GM12892 (cell line): ENCODE measurements at regions not wholly inside any gene's neighbourhood (a gene's known extent, or its start where the extent isn't known, plus 50 kb on each side); places are given as distances from the start of the nearest gene placed in this dataset.

Source experiments
- DNase-seq: peaks from one replicate; pipeline ENCODE4 v3.0.0; 2011; ENCODE audit not compliant: insufficient read length
- FAIRE-seq: peaks from 2 replicates; lab custom pipeline; 2011; peaks lifted over from hg19 to GRCh38; lab: Jason Lieb, UNC
- POLR2A ChIP-seq: IDR thresholded peaks from 2 replicates; pipeline ENCODE4 v1.6.1; 2011; ENCODE audit warnings: low read depth, low read length, control low read depth
- POLR2AphosphoS5 ChIP-seq: IDR thresholded peaks from 2 replicates; pipeline ENCODE4 v1.6.1; 2011; ENCODE audit warnings: low read depth, low read length, control low read depth
- TAF1 ChIP-seq: IDR thresholded peaks from 2 replicates; pipeline ENCODE4 v1.6.1; 2011; ENCODE audit warnings: low read depth, mild to moderate bottlenecking, control low read depth, low read length, borderline replicate concordance

DNA sequence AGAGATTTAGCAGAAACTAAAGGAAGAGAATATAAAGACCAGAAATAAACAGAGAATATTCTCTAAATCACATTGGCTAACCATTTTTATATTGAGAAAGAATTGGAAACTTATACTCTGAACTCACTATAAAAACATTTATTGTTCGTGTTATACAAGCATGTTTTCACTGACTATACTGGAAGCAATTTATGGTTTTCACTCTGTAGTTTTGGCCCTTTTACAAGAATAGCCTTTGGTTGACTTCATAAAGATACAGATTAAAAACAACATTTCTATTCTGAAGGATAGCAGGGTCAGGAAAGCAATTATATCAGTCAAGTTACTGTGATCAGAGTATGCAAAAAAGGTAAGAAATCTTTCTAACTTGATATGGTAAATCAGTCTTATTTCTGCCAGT is 965.7 kb upstream of the FAT3 start:
- no peak for TF ChIP-seq POLR2AphosphoS5
- no peak for TF ChIP-seq TAF1
- TF ChIP-seq POLR2A: no peak
- FAIRE-seq: no peak
- no peak for DNase-seq

DNA sequence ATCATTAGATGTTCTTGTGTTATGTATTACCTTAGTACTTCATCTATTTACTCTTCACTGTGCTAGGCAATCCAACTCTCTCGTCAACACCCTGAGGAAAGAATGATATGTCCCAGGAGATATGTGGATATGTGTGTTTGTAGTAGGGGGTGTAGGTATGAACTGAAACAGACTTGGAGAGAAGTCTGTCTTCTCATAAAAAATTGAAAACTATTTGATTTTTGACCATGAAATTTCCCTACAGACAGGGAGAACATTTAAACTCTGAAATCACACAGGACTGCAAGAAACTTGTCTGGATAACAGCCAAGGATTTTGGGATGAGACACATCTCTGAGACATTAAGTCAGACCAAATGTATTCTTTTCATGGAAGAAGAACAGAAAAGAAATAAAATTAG is 967.0 kb upstream of the FAT3 start:
- TF ChIP-seq POLR2AphosphoS5: no peak
- no peak for TF ChIP-seq TAF1
- no peak for TF ChIP-seq POLR2A
- DNase-seq (no peak), FAIRE-seq (no peak)

DNA sequence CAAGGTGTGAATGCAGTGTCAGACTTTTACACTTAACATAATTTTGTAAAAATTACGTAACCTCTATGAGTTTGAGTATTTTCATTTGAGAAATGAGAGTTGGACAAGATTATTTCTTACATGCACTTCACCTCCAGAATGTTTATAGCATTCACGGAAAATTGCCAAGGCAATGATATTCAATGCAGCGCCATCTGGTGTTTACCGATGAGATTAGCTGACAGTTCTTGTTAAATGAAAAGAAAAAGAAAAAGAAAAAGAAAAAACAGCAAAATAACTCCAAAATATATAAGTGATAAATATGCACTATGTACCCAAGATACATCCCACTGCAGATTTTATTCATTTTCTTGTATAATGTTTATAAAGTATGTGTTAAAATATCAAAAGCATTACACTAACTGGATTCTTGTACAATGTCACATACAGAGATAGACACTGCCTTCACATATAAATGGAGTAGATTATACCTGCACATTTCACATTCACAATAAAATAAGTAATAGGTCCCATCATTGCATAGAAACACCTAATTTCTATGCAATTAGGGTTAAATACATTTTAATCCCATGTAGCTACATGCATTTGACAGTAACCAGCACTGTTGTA is 976.3 kb upstream of the FAT3 start:
- no peak for DNase-seq
- peak; percentile 54 for FAIRE-seq
- no peak for TF ChIP-seq TAF1

DNA sequence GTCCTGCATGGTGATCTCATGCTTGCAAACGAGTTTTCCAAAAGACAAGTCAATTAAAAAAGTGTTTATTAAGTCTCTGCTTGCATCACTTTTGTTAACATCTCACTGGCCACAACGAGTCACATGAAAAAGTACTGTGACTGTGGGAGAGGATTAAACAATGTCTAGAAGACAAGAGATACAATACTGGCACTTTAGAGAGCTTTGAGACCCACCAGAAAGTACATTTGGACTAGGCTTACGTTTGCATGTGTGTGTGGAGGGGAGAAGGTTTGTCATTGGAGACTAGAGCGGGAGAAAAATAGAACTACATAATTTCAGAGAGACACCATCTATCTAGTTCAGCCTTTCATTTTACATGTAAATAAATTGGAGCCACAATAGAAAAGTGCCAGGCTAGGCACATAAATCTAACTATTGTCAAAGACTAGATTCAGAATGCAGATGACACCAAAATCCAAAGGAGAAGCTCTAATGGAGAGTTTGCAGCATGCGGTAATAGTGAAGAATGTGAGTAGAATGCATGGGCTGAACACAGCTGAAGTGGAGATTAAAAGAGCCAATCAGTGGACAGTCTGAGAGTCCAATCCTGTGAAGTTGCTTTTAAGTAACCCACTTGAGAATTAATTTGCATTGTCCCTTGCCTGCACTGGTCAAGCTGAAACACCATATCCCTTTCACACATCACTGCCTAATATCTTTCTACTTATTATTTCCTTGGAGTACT is 977.4 kb upstream of the FAT3 start:
- DNase-seq (no peak), FAIRE-seq (no peak)
- no peak for TF ChIP-seq POLR2A
- TF ChIP-seq POLR2AphosphoS5: no peak
- no peak for TF ChIP-seq TAF1

DNA sequence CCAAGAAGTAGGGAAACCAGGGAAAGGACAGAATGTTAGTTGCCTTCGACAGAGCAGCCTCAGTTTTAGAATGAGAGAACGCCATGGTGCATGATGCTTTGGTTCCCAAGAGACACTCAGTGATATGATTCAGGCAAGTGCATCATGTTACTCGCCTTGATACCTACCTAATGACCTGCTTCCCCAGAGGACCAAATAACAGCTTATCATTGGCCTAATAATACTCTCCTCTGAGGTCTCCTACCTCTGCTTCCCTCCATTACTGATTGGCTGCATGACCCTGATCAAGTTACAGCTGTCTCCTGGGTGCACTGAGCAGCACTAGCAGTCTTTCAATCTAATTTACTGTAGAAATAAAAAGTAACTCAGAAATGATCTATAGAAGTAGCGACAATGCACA is 979.7 kb upstream of the FAT3 start:
- no peak for TF ChIP-seq POLR2A
- no peak for TF ChIP-seq POLR2AphosphoS5
- no peak for TF ChIP-seq TAF1
- no peak for DNase-seq
- no peak for FAIRE-seq

DNA sequence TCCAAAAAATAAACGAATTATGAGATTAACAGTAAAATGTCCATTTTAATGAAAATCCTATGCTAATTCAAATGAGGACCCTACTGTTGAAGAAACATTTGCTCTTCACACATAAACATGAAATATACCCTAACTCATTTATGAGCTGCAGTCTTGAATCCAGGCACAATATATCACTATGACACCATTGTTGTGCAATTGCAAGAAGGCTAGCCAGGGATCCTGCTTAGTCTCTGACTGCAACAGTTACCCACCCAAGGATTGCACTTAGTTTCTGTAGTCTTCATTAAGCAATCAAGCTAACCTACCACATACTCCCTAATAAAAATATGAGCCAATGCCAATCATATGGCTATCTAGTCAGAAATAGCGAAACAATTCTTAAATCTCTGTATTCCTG is 981.0 kb upstream of the FAT3 start:
- DNase-seq (no peak), FAIRE-seq (no peak)
- no peak for TF ChIP-seq POLR2AphosphoS5
- TF ChIP-seq POLR2A: no peak
- TF ChIP-seq TAF1: no peak

DNA sequence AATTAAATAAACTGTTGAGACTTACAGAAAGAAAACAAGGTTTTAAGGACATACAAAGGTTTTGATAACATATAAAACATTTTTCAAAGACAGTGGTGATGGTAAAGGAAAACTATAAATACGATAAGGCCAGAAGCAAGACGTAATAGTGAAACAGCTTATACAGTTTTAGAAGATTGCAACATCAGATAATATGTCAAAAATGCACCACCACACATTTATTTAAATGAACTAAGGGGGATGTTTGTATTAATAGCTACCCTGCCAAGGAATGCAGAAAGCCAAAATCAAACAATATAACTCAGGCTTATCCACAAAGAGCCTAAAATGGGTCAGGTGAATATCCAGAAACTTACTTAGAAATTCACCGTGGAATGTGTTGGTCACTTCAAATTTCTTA is 981.6 kb upstream of the FAT3 start:
- TF ChIP-seq POLR2A (no peak), POLR2AphosphoS5 (no peak), TAF1 (no peak)
- DNase-seq: no peak
- peak; percentile 33 for FAIRE-seq

DNA sequence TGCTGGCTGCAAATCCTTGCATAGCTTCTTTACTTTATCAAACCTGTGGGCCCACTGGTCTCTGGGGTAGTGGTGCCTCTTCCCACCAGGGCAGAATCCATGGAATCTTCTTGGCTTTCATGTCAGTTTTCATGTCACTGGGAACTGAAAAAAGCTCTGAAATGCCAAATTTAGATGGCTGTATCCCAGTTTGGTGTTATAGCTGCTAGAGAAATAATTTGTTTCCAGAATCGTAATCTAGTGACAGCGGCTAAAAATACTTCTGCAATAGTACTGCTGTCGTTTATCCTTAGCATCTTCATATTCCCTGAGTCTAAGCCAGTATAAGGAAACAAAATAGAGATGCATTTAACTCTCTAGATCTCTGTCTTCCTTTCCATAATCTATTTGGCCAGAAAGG is 983.4 kb upstream of the FAT3 start:
- TF ChIP-seq POLR2A: no peak
- TF ChIP-seq TAF1: no peak
- no peak for FAIRE-seq
- DNase-seq: no peak

DNA sequence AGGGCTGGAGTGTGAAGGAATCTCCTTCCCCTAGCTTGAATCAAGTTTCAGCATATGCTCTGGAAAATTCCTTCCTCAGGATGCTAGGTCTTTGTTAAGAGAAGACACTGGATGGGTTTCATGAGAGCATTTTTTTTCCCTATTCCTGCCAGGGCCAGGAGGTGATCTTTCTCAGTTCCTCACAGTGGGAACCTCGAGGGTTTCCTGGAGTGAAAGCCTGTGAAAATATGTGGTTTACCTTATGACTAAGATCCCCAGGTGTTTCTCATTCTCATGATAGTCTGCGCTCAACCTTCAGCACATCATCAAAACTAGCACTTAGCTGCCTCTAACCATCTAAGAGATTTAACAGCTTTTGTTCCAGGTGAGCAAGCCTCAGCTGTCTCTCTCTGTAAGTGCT is 985.3 kb upstream of the FAT3 start:
- FAIRE-seq (no peak), DNase-seq (no peak)
- no peak for TF ChIP-seq TAF1
- no peak for TF ChIP-seq POLR2AphosphoS5
- no peak for TF ChIP-seq POLR2A

DNA sequence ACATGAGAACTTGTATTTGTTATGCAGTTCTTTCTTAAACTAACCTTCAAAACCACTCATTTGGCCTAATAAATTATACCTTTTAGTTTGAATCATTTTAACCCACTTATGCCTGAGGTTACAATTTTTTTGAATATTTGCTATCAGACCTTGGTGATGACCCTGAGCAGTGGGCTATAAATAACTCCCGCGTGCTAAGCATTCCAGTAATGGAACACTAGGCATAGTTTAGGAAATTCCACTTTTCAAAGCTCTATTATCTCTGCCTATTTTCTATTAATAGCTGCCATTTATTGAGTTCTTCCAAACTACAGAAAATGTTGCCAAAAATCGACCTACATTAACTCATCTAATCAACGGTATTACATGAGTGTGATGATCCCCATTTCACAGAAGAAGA is 993.4 kb upstream of the FAT3 start:
- FAIRE-seq: no peak
- no peak for DNase-seq
- TF ChIP-seq POLR2AphosphoS5: no peak
- no peak for TF ChIP-seq TAF1
- no peak for TF ChIP-seq POLR2A

DNA sequence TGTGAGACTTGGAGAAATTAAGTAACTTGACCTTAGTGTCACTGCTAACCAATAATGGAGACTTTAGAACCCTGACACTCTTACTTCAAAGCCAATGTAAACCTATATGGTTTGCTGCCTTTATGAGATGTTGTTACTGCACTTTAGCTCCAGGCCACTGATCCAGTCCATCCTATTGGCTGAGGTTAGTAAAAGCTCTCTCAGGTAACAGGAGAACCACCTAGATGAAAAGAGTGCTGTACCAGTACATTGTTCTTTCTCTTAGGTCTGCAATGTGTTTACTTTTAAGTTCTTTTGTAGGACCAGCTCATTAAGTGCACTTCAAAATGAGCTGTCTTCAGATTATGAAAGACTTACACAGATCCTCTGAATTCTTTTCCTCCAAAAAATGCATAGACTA is 994.0 kb upstream of the FAT3 start:
- no peak for TF ChIP-seq TAF1
- TF ChIP-seq POLR2AphosphoS5: no peak
- no peak for TF ChIP-seq POLR2A
- no peak for FAIRE-seq
- no peak for DNase-seq

DNA sequence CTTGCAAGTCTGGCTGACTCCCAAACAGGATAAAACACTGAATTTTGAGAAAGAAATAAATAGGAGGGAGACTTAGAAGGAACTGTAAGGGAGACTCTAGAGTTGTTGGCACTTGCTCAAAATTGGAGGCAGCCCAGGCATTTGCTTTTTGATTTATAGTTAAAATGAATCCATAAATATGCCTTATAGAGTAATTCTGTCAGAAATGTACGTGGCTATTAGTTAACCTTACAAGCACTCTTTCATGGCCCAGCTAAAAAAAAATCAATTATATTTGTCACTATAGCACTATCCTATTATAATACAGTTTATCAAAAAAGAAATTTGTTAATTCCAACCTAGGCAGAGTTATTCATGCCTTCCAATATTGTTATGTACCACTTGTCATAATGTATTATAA is 1000.0 kb upstream of the CHORDC1 start:
- TF ChIP-seq TAF1 (no peak), POLR2AphosphoS5 (no peak), POLR2A (no peak)
- DNase-seq: no peak
- FAIRE-seq: no peak
